GM23338 (cell line): ENCODE measurements at regions not wholly inside any gene's neighbourhood (a gene's known extent, or its start where the extent isn't known, plus 50 kb on each side); places are given as distances from the start of the nearest gene placed in this dataset.

Source experiments
- ATAC-seq: fragments of 200-7000 bp; cut with Tn5 transposase; 3 replicates; pipeline ENCODE4 v1.9.1; 2020
- DNase-seq: peaks from one replicate; pipeline ENCODE4 v3.0.0-alpha.2; 2015; ENCODE audit warnings: low spot score
- H2AFZ ChIP-seq: fragments of 200-600 bp; sonication (generic); 2 replicates; pipeline ENCODE4 v1.8.0; 2016; ENCODE audit warnings: antibody characterized with exemption, mild to moderate bottlenecking, moderate library complexity
- H3F3A ChIP-seq: fragments of 200-600 bp; sonication (generic); replicated peaks from 2 replicates; pipeline ENCODE4 v1.8.0; 2017; ENCODE audit warnings: antibody characterized with exemption, mixed run types, low read depth
- H3K27ac ChIP-seq: fragments of 200-600 bp; sonication (generic); 2 replicates; pipeline ENCODE4 v1.6.1; 2016; ENCODE audit warnings: low read depth
- H3K27me3 ChIP-seq: fragments of 200-600 bp; sonication (generic); 2 replicates; pipeline ENCODE4 v1.8.0; 2016; ENCODE audit warnings: mild to moderate bottlenecking, mixed run types, moderate library complexity; ENCODE audit not compliant: insufficient read depth
- H3K36me3 ChIP-seq: fragments of 200-600 bp; sonication (generic); 2 replicates; pipeline ENCODE4 v1.8.0; 2016; ENCODE audit warnings: mild to moderate bottlenecking; ENCODE audit not compliant: insufficient read depth
- H3K4me1 ChIP-seq: fragments of 200-600 bp; sonication (generic); 2 replicates; pipeline ENCODE4 v1.8.0; 2016; ENCODE audit warnings: mild to moderate bottlenecking, moderate library complexity; ENCODE audit not compliant: insufficient read depth
- H3K4me2 ChIP-seq: fragments of 200-600 bp; sonication (generic); 2 replicates; pipeline ENCODE4 v1.7.1; 2017; ENCODE audit warnings: mixed run types
- H3K4me3 ChIP-seq: fragments of 200-600 bp; sonication (generic); 2 replicates; pipeline ENCODE4 v1.6.1; 2016; ENCODE audit warnings: mixed run types
- H3K79me2 ChIP-seq: fragments of 200-600 bp; sonication (generic); replicated peaks from 2 replicates; pipeline ENCODE4 v1.8.0; 2017; ENCODE audit warnings: mild to moderate bottlenecking; ENCODE audit not compliant: insufficient read depth
- H3K9me2 ChIP-seq: fragments of 200-600 bp; sonication (generic); 2 replicates; pipeline ENCODE4 v1.8.0; 2017; ENCODE audit not compliant: insufficient read depth
- H4K20me1 ChIP-seq: fragments of 200-600 bp; sonication (generic); replicated peaks from 2 replicates; pipeline ENCODE4 v1.8.0; 2017; ENCODE audit warnings: mild to moderate bottlenecking; ENCODE audit not compliant: insufficient read depth
- H3K27ac Mint-ChIP-seq: 2 replicates; pipeline ENCODE4 v1.8.0; 2020; ENCODE audit warnings: inconsistent platforms, mild to moderate bottlenecking, moderate library complexity, mixed read lengths
- H3K27me3 Mint-ChIP-seq: 3 replicates; pipeline ENCODE4 v1.8.0; 2022; ENCODE audit warnings: low read depth, mild to moderate bottlenecking, moderate library complexity, mixed read lengths, inconsistent platforms; ENCODE audit not compliant: insufficient read depth, poor library complexity
- H3K36me3 Mint-ChIP-seq: 3 replicates; pipeline ENCODE4 v1.8.0; 2021; ENCODE audit warnings: low read depth, mild to moderate bottlenecking, inconsistent platforms, moderate library complexity, mixed read lengths
- H3K4me1 Mint-ChIP-seq: 3 replicates; pipeline ENCODE4 v1.8.0; 2020; ENCODE audit warnings: mild to moderate bottlenecking, inconsistent platforms, mixed read lengths
- H3K4me3 Mint-ChIP-seq: 3 replicates; pipeline ENCODE4 v1.8.0; 2021; ENCODE audit warnings: moderate library complexity, mild to moderate bottlenecking, inconsistent platforms, mixed read lengths
- H3K9me3 Mint-ChIP-seq: 3 replicates; pipeline ENCODE4 v1.8.0; 2020; ENCODE audit warnings: moderate library complexity, mild to moderate bottlenecking, inconsistent platforms, mixed read lengths
- CREB1 ChIP-seq: fragments of 250-450 bp; sonication (Bioruptor Pico); IDR thresholded peaks from 2 replicates; pipeline ENCODE4 v1.5.0; 2020; ENCODE audit warnings: low read depth, mild to moderate bottlenecking, moderate library complexity
- CTCF ChIP-seq, 2 experiments: fragments of 200-600 bp in 1 of 2; sonication (generic) in 1 of 2; conservative IDR thresholded peaks; 2 replicates each; pipeline versions ENCODE4 v1.5.1 to v1.6.1; 2016 to 2017; ENCODE audit warnings: antibody characterized with exemption in 2 of 2, low read depth in 2 of 2, mild to moderate bottlenecking in 2 of 2, moderate library complexity in 1 of 2
- ETS1 ChIP-seq: IDR thresholded peaks from 2 replicates; pipeline ENCODE4 v1.6.1; 2016; ENCODE audit warnings: antibody characterized with exemption
- EZH2 ChIP-seq: fragments of 200-600 bp; sonication (generic); IDR thresholded peaks from one replicate; pipeline ENCODE4 v1.8.0; 2017; ENCODE audit warnings: antibody characterized with exemption, mild to moderate bottlenecking, low read depth; ENCODE audit not compliant: unreplicated experiment
- EZH2phosphoT487 ChIP-seq: fragments of 200-600 bp; sonication (generic); IDR thresholded peaks from one replicate; pipeline ENCODE4 v1.8.1; 2018; ENCODE audit warnings: antibody characterized with exemption; ENCODE audit not compliant: unreplicated experiment
- JUNB ChIP-seq: IDR thresholded peaks from one replicate; pipeline ENCODE4 v1.6.1; 2016; ENCODE audit warnings: antibody characterized with exemption; ENCODE audit not compliant: unreplicated experiment
- NANOG ChIP-seq: IDR thresholded peaks from 2 replicates; pipeline ENCODE4 v1.6.1; 2016; ENCODE audit warnings: antibody characterized with exemption, borderline replicate concordance
- POLR2AphosphoS5 ChIP-seq: IDR thresholded peaks from 2 replicates; pipeline ENCODE4 v1.6.1; 2016; ENCODE audit warnings: antibody characterized with exemption, low read depth
- STAT1 ChIP-seq: IDR thresholded peaks from one replicate; pipeline ENCODE4 v1.6.1; 2016; ENCODE audit warnings: antibody characterized with exemption; ENCODE audit not compliant: unreplicated experiment
- ZNF114 ChIP-seq: fragments of 250-450 bp; sonication (Bioruptor Pico); IDR thresholded peaks from 2 replicates; pipeline ENCODE4 v1.5.0; 2020; ENCODE audit warnings: mild to moderate bottlenecking, moderate library complexity
- ZNF331 ChIP-seq: fragments of 250-450 bp; sonication (Bioruptor Pico); IDR thresholded peaks from 2 replicates; pipeline ENCODE4 v1.5.0; 2020; ENCODE audit warnings: low read depth, mild to moderate bottlenecking, moderate library complexity
- ZNF462 ChIP-seq: fragments of 250-450 bp; sonication (Bioruptor Pico); IDR thresholded peaks from 2 replicates; pipeline ENCODE4 v1.5.0; 2020; ENCODE audit warnings: mild to moderate bottlenecking, moderate library complexity

GRCh38 chr12:124481772-124482566, 85.4 kb downstream of the NCOR2 start:
- no peaks in the 10 kb centered on the region for H3K9me2 ChIP-seq
- peaks cover 19% of the 10 kb centered on the region for H4K20me1 ChIP-seq
- peaks cover 42% of the 10 kb centered on the region for H3K36me3 Mint-ChIP-seq

GRCh38 chr12:124481257-124481750, 86.1 kb downstream of the NCOR2 start:
- H3K27ac Mint-ChIP-seq = peak overlapping the region; percentile 50; the same call in 1 of the 2 replicates
- DNase-seq (no peak), ATAC-seq (no peak)
- H3F3A ChIP-seq = no peaks in the 10 kb centered on the region
- peaks cover 12% of the 10 kb centered on the region for H3K4me1 Mint-ChIP-seq
- no peaks in the 10 kb centered on the region for H3K27me3 ChIP-seq
- no peak overlapping the region for H3K4me3 Mint-ChIP-seq
- H3K4me1 ChIP-seq = no peaks in the 10 kb centered on the region
- H3K36me3 ChIP-seq = peaks cover 2% of the 10 kb centered on the region
- H3K79me2 ChIP-seq = 0 out of 2 replicates have a peak, but pooled peaks cover 13% of the 10 kb centered on the region
- peaks cover 10% of the 10 kb centered on the region for H3K27me3 Mint-ChIP-seq
- H4K20me1 ChIP-seq = peaks cover 19% of the 10 kb centered on the region
- no peaks in the 10 kb centered on the region for H3K9me3 Mint-ChIP-seq
- peaks cover 49% of the 10 kb centered on the region for H3K36me3 Mint-ChIP-seq
- H3K4me2 ChIP-seq = no peak overlapping the region
- no peak overlapping the region for H3K4me3 ChIP-seq
- no peaks in the 10 kb centered on the region for H3K9me2 ChIP-seq
- H3K27ac ChIP-seq = no peak overlapping the region
- H2AFZ ChIP-seq = no peak overlapping the region
- no peak for TF ChIP-seq CTCF (conservative IDR thresholded peaks at IDR 0.05; ENCODE audit: low read depth in 2 of 2)
- TF ChIP-seq ETS1 = no peak
- TF ChIP-seq NANOG = no peak
- TF ChIP-seq EZH2 = no peak
- TF ChIP-seq ZNF462 (CRISPR knock-in tag) = no peak
- TF ChIP-seq ZNF331 (CRISPR knock-in tag) = no peak
- no peak for TF ChIP-seq EZH2phosphoT487
- TF ChIP-seq POLR2AphosphoS5 = no peak
- TF ChIP-seq CREB1 = no peak
- TF ChIP-seq JUNB = no peak

More at GRCh38 chr12:124481772-124482566, 85.4 kb downstream of the NCOR2 start:
- peaks cover 10% of the 10 kb centered on the region for H3K27me3 Mint-ChIP-seq
- H3K4me1 Mint-ChIP-seq = peaks cover 12% of the 10 kb centered on the region
- Histone ChIP-seq H2AFZ (no peak overlapping the region), H3K27me3 (no peaks in the 10 kb centered on the region), H3K4me2 (no peak overlapping the region), H3K27ac (no peak overlapping the region), H3K36me3 (no peaks in the 10 kb centered on the region; the same call in 1 of the 2 replicates), H3K4me3 (no peak overlapping the region), H3F3A (no peaks in the 10 kb centered on the region), H3K79me2 (peaks cover 13% of the 10 kb centered on the region; the same call in 1 of the 2 replicates), H3K4me1 (no peaks in the 10 kb centered on the region)
- ATAC-seq = no peak
- no peak for DNase-seq
- no peak for TF ChIP-seq STAT1
- no peak for TF ChIP-seq EZH2phosphoT487
- TF ChIP-seq CREB1 = no peak
- no peak for TF ChIP-seq ZNF114 (CRISPR knock-in tag)
- H3K9me3 Mint-ChIP-seq = no peaks in the 10 kb centered on the region
- peak overlapping the region; percentile 50 for H3K27ac Mint-ChIP-seq
- H3K4me3 Mint-ChIP-seq = no peak overlapping the region
